HG03460 (cell line): ENCODE measurements at regions not wholly inside any gene's neighbourhood (a gene's known extent, or its start where the extent isn't known, plus 50 kb on each side); places are given as distances from the start of the nearest gene placed in this dataset.
"Not testable (repeated sequence)": the region's sequence is repeated elsewhere in the genome, so short reads cannot be mapped to it uniquely, and the experiment has no call there.

Experiments used
- ATAC-seq: cut with Tn5 transposase; IDR thresholded peaks from one replicate; pipeline ENCODE4 v1.9.1; 2021; ENCODE audit not compliant: unreplicated experiment

GRCh38 chr6:907928-908327, 215.0 kb upstream of the EXOC2 start:
- no peak for ATAC-seq

GRCh38 chr6:906920-907319, 214.0 kb upstream of the EXOC2 start:
- ATAC-seq: no peak

- ATAC-seq: no peak
Measured at GRCh38 chr6:905556-905955, 212.6 kb upstream of the EXOC2 start.

GRCh38 chr6:904994-905393, 212.1 kb upstream of the EXOC2 start:
- no peak for ATAC-seq

GRCh38 chr6:903761-904160, 210.8 kb upstream of the EXOC2 start:
- ATAC-seq: no peak

- ATAC-seq: no peak
Measured at GRCh38 chr6:901696-902460, 208.9 kb upstream of the EXOC2 start.

- no peak for ATAC-seq
Measured at GRCh38 chr6:900716-901605, 208.0 kb upstream of the EXOC2 start.

- ATAC-seq: no peak
Measured at GRCh38 chr6:897528-898207, 204.7 kb upstream of the EXOC2 start.

- ATAC-seq: no peak
Measured at GRCh38 chr6:894274-894673, 201.3 kb upstream of the EXOC2 start.

GRCh38 chr6:890995-891394, 198.1 kb upstream of the EXOC2 start:
- ATAC-seq: no peak

GRCh38 chr6:890201-890600, 197.3 kb upstream of the EXOC2 start:
- no peak for ATAC-seq

GRCh38 chr6:887583-888235, 194.8 kb upstream of the EXOC2 start:
- ATAC-seq: no peak

- ATAC-seq: not testable (repeated sequence)
Measured at GRCh38 chr6:886116-886515, 193.2 kb upstream of the EXOC2 start.

GRCh38 chr6:885051-885590, 192.2 kb upstream of the EXOC2 start:
- ATAC-seq: no peak

GRCh38 chr6:884570-884969, 191.6 kb upstream of the EXOC2 start:
- ATAC-seq: no peak

- ATAC-seq: no peak
Measured at GRCh38 chr6:882084-882598, 189.2 kb upstream of the EXOC2 start.

GRCh38 chr6:878179-878578, 185.2 kb upstream of the EXOC2 start:
- ATAC-seq: no peak

GRCh38 chr6:875012-875411, 182.1 kb upstream of the EXOC2 start:
- ATAC-seq: no peak

- ATAC-seq: no peak
Measured at GRCh38 chr6:872570-873125, 179.7 kb upstream of the EXOC2 start.

- ATAC-seq: no peak
Measured at GRCh38 chr6:871503-871902, 178.6 kb upstream of the EXOC2 start.
